ENCODE measurements at regions not wholly inside any gene's neighbourhood (a gene's known extent, or its start where the extent isn't known, plus 50 kb on each side); places are given as distances from the start of the nearest gene placed in this dataset.
A peak's percentile ranks its signal among the peaks of the same experiment; 100 is the strongest.

DNA sequence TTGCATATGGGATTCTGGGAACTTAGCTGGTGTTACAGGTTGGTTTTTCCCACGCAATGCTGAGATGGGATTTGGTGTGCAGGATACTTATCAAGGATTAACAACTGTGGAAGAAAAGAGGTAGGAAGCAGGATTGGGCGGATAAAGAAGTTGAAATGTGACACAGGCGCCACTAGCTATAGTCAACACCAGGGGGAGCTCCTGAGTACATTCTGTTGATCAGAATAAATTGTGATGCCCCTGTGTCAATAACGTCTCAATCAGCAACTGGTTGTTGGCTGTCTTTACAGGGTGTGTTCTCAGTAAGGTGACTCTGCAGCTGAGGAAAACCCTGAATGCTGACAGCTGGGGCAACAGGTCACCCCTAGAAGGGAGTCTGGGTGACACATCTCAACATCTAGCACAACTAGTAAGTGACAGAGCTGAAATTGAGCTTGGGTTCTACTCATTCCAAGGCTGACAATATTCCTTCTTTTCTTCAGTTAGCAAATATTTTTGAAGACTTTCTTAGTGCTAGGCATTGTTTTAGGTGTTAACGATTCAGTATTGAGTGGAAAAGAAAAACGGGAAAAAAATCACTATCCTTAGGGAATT lies 143.0 kb downstream of the ARL6IP6 start:
- DNase-seq = peak; percentile 2

DNA sequence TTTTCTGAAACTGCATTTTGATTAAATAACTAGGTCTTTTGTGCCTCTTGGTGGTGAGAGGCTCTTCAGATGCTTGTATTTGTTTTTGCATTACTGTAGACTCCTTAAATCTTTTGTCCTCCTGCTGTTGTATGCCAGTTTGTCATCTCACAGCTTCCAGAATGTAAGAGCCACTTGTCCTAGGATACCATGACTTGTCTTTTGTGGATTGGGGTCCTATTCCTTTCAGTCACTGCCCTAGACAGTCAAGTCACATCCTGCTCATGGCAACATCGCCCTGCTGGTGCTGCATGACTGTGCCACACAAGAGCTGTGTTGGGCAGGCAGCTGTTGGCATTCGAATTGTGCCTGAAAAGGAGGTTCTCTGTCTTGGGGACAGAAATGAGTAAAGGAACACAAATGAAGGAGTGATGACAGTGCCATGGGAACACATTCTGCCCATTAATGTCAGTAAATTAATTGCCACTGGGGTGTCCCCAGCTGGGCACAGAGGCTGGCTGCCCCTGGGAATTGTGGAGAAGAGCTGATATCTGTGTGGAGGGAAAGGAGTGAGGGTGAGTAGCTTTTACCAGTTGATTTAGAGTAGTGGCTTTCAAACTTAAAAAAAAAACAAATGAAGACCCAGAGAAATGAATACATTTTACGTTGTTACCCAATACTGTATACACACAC lies 140.3 kb downstream of the ARL6IP6 start:
- no peak for DNase-seq

DNA sequence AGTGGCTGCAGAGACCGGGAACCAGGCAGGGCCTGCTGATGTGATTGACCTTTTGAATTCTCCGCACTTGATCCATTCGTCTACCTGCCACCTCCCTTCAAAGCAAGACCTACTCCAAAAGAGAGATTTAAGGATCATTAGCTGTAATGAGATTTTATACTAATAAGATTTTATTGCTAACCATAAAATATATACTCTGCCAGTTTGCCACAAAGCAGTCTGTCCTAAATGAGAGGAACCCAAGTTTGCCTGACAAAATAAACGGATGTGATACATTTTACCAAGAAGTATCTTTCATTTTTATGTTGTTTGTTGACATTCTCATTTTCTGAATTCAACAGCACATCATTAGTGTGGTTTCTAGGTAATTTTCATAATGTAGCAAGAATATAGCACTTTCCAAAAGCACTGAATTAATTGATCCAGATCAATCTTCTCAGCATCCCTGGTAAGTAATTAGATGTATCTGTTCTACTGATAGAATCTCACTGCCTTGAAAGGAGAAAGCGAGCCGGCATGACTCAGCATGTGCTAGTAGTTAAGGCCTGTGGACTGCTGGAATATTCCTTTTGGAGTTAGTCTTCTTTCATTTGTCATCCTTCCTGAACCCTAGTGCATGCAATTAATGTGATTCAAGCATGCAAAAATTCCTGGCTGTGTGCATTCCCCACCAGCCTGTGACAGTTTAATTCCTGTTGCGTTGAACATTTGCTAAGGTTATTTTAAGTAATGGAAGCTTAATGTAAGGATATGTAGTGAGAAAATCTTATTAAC lies 128.5 kb downstream of the ARL6IP6 start:
- DNase-seq = no peak

DNA sequence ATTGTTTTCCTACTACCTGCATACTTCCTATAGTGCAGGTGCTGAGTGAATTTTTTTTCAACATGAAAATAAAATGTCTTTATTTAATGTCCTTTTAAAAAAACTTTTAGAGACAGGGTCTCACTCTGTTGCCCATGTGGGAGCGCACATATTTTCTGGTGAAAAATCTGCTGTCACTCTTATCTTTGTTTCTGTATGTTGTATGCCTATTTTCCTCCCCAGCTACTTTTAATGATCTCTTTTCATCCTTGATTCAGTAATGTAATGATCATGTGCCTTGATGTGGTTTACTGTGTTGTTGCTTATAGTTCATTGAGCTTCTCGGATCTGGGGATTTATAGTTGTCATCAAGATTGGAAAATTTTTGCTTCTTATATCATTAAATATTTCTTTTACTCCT lies 117.3 kb downstream of the ARL6IP6 start:
- DNase-seq = no peak

DNA sequence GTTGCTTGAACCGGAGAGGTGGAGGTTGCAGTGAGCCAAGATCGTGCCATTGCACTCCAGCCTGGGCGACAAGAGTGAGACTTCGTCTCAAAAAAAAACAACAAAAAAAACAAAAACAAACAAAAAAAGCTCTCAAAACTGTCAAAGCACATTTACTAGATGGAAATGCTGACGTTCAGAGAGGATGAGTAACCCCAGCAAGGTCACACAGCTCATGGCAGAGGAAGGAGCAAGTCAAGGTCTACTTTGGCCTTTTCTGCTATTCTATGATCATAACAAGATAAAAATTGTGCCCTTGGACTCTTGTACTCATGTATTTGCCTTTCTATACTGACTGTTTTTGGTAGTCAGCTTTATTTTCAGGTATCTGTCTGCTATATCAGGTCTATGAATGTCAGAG lies 109.5 kb downstream of the ARL6IP6 start:
- no peak for DNase-seq

DNA sequence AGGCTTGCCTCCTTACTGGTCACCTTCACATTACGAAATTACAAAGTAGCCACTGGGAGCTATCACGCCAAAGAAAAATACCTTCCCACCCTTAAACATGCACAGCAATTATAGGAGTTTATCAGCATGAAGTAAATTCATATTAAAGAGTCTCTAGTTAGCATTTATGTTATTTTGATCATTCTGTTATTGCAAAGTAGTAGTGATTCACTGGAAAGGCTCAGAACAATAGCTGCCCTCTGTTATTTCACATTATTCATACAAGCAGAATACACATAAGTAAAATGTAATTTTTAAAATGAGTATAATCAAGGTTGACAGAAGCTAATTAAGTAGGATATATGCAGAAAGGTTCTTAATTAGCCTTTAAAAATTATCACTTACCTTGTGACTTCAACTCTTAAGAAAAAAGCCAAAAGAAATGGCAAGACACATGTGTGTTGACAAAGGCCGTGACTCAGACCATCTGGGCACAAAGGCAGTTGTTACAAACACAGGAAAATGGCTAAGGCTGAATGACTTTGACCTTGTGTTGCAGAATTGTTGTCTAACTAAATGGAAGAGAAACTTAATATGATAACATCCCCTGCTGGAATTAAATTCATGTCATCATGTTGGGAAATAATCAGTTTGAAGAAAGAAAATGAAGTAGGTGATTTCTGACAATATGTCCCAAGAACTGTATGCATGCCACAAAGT lies 108.3 kb downstream of the ARL6IP6 start:
- DNase-seq = no peak

DNA sequence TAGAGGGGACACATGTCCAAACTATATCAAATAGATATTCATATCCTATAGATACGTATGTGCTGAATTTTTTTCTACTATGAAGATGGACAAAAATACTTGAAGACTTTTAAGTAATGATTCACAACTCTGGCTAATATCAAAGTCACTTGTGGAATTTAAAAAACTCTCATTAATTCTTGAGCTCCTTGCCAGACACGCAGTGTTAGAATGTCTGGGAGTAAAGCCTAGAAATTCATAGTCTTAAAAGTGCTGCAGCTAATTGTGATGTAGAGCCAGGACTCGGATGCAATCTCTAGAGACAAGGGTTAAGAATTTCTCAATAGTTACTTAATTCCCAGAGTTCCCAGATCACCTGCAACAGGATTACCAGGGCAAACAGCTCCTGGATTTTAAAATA lies 107.4 kb downstream of the ARL6IP6 start:
- DNase-seq = no peak

DNA sequence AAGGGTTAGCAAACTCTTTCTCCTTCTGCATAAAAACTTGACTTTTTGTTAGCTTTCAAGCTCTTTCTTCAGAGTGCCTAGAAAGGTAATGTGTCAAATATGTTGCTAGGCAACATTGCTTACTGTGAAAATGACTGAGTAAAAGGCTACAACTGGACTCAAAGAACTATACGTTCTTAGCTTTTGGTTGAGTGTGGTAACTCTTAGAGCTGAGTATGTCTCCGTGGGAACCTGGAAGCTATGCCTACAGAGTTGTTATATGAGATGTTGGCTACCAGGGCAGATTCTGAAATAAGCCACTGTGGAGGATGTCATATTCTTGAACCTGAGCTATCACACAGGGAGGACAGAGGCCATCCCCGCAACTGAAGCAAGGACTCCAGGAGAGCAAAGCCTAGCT lies 105.5 kb downstream of the ARL6IP6 start:
- DNase-seq = no peak

DNA sequence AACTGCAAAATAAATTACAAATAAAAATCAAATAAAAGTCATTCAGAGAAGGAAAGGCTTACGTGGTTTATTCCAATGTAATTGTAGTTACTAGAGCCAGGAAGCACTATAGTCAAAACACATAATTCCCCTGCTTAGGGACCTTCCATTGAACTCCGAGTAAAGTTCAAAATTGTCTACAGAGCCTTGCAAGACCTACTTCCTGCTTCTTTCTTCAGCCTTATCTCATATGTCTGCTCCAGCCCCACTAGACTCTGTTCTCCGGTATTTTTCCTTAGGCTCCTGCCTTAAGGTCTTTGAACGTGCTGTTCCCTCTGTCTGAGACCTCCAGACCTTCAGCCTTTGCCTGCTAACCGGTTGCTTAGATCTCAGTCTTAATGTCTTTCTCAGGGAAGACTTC lies 104.3 kb downstream of the ARL6IP6 start:
- DNase-seq = no peak

DNA sequence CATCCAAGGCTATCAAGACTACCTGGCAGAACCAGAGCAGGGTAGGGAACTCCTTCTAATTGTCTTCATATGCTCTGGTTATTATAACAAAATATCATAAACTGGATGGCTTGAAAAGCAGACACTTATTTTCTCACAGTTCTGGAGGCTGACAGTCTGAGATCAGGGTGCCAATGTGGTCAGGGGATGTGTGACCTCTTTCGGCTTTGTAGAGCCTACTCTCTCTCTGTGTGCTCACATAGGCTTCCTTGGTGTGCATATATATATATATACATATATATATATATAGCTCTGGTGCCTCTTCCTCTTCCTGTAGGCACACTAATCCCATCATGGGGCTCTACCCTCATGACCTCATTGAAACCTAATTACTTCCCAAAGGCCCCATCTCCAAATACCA lies 101.6 kb downstream of the ARL6IP6 start:
- no peak for DNase-seq

DNA sequence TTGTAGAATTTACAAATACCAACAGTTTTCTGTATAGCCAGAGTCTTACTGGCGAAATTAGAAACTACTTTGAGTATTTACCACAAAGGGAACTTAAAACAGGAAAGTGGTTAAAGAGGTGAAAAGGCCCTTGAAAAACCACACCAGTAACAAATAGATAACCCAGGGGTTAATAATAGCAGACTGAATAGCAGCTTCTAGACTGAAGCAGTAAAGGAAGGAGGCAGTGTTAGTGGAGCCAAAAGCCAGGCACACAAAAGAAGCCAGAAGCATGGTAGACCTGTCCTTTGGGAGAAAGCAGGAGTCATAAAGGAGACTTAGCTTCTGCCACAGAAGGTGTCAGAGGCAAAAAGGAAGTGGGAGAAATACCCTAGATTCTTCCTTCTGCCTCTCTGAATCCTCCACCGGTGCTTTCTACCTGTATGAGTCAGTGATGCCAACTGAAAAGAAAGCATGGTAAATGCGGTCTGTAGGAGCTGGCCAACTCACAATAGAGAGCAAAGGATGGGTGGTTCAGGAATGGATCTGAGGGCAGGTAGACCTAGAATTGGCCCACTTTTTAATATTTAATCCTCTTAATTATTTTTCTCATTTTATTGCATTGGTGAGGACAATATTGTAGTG lies 97.3 kb downstream of the ARL6IP6 start:
- no peak for DNase-seq

DNA sequence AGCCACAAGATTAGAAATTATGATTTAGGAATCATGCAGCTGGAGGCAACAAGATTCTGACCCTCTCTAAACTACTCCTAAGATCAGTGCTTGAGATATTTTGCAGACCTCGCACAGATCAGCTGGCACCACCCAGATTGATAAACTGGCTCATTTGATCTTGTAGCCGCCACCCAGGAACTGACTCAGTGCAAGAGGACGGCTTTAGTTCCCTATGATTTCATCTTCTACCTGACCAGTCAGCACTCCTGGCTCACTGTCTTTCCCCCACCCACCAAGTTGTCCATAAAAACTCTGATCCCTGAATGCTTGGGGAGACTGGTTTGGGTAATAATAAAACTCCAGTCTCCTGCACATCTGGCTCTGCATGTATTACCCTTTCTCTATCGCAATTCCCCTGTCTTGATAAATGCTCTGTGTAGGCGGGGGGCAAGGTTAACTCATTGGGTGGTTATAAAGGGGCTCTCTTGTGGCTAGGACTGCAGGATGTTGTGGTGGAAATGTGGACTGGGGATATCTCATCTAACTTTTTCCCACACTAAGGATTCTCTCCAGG lies 96.1 kb downstream of the ARL6IP6 start:
- DNase-seq = no peak

DNA sequence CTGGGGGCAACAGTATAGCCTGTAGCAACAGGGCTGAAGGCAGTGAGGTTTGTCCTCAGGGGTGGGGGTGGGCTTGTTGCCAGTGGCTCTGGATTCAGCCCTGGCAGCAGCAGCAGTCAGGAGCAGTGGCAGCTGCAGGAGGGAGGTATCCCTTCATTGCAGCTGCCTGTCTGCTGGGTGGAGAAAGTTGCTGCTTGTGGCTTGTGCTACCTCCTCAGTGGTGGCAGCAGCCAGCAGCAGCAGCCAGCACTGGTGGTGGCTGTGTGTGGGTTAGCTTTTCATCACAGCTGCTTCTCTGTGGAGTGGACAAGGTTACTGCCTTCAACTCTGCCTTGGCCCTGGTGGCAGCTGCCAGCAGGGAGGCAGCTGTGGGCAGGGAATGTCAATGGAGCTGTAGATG lies 94.9 kb downstream of the ARL6IP6 start:
- DNase-seq = no peak
